K562 (cell line): ENCODE measurements at regions not wholly inside any gene's neighbourhood (a gene's known extent, or its start where the extent isn't known, plus 50 kb on each side); places are given as distances from the start of the nearest gene placed in this dataset.
"Not testable (repeated sequence)": the region's sequence is repeated elsewhere in the genome, so short reads cannot be mapped to it uniquely, and the experiment has no call there.

Experiments used
- FOS ChIP-seq: IDR thresholded peaks from 3 replicates; pipeline ENCODE4 v1.6.1; 2011; ENCODE audit not compliant: insufficient read length; ENCODE audit errors: extremely low read depth
- POLR2AphosphoS5 ChIP-seq: IDR thresholded peaks from 2 replicates; pipeline ENCODE4 v1.6.1; 2011; ENCODE audit warnings: mild to moderate bottlenecking, low read depth, low read length, moderate library complexity; ENCODE audit not compliant: control insufficient read depth, insufficient read depth
- SMAD1 ChIP-seq: fragments of 150-350 bp; IDR thresholded peaks from 2 replicates; pipeline ENCODE4 v1.6.1; 2014; ENCODE audit warnings: low read length, low read depth; ENCODE audit not compliant: partially characterized antibody
- TOE1 ChIP-seq, 2 experiments: fragments of 450-650 bp in 1 of 2; sonication (generic) in 1 of 2; formaldehyde crosslinking in 1 of 2; IDR thresholded peaks; 2 replicates each; pipeline versions ENCODE4 v1.7.1 to v1.8.0; 2016 to 2022; ENCODE audit warnings: borderline replicate concordance in 2 of 2, mild to moderate bottlenecking in 2 of 2, antibody characterized with exemption in 1 of 2, inconsistent platforms in 1 of 2, low read depth in 1 of 2, missing genetic modification reagents in 1 of 2, moderate library complexity in 1 of 2

DNA sequence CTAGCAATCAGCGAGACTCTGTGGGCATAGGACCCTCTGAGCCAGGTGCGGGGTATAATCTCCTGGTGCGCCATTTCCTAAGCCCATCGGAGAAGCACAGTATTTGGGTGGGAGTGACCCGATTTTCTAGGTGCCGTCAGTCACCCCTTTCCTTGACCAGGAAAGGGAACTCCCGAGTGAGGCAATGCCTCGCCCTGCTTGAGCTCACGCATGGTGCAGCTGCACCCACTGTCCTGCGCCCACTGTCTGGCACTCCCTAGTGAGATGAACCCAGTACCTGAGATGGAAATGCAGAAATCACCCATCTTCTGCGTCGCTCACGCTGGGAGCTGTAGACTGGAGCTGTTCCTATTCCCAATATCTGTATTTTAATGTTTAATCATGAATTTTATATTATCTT, 408.6 kb downstream of the TDRD3 start:
- TF ChIP-seq FOS; POLR2AphosphoS5; TOE1 (IDR thresholded peaks at IDR 0.05; ENCODE audit: borderline replicate concordance); TOE1 (CRISPR knock-in tag; IDR thresholded peaks at IDR 0.05; ENCODE audit: borderline replicate concordance, low read depth); SMAD1: not testable (repeated sequence)
